PC-3 (cell line): ENCODE measurements at regions not wholly inside any gene's neighbourhood (a gene's known extent, or its start where the extent isn't known, plus 50 kb on each side); places are given as distances from the start of the nearest gene placed in this dataset.

Source experiments
- ATAC-seq: fragments of 200-7000 bp; cut with Tn5 transposase; 2 replicates; pipeline ENCODE4 v1.9.1; 2020; ENCODE audit warnings: mild to moderate bottlenecking, moderate library complexity
- BruUV-seq: library from RNA; stranded (reverse); fragments of 400-500 nt; replicated peaks from 2 replicates; lab custom pipeline; 2021; lab: Mats Ljungman, UMichigan
- CTCF ChIA-PET: fragments of 300-600 bp; sonication (Branson Sonifier 250); formaldehyde crosslinking; loops from one replicate; lab custom pipeline; 2022; ENCODE audit warnings: antibody characterized with exemption; lab: Charles Lee
- POLR2A ChIA-PET: fragments of 300-600 bp; sonication (Branson Sonifier 250); formaldehyde crosslinking; loops from one replicate; lab custom pipeline; 2022; ENCODE audit warnings: antibody characterized with exemption; ENCODE audit not compliant: unreplicated experiment; lab: Charles Lee
- DNase-seq: peaks from one replicate; pipeline ENCODE4 v3.0.0-alpha.2; 2015
- H2AFZ ChIP-seq: fragments of 300-600 bp; sonication (generic); 2 replicates; pipeline ENCODE4 v1.6.0; 2016; ENCODE audit warnings: antibody characterized with exemption, low read length
- H3F3A ChIP-seq: fragments of 300-600 bp; sonication (generic); one replicate; pipeline ENCODE4 v1.6.0; 2017; ENCODE audit warnings: antibody characterized with exemption, low read length, control low read depth, mild to moderate bottlenecking; ENCODE audit not compliant: unreplicated experiment
- H3K27ac ChIP-seq: fragments of 300-600 bp; sonication (generic); 2 replicates; pipeline ENCODE4 v1.5.1; 2016; ENCODE audit warnings: mild to moderate bottlenecking, low read length
- H3K27me3 ChIP-seq: fragments of 300-600 bp; sonication (generic); 2 replicates; pipeline ENCODE4 v1.6.1; 2016; ENCODE audit warnings: low read length, mixed read lengths
- H3K36me3 ChIP-seq: fragments of 300-600 bp; sonication (generic); 2 replicates; pipeline ENCODE4 v1.6.1; 2016; ENCODE audit warnings: low read depth, mixed run types, low read length, mixed read lengths
- H3K4me1 ChIP-seq: fragments of 300-600 bp; sonication (generic); 2 replicates; pipeline ENCODE4 v1.5.1; 2016; ENCODE audit warnings: low read length; ENCODE audit not compliant: insufficient read depth
- H3K4me2 ChIP-seq: fragments of 300-600 bp; sonication (generic); 2 replicates; pipeline ENCODE4 v1.6.0; 2016; ENCODE audit warnings: low read length
- H3K4me3 ChIP-seq: fragments of 300-600 bp; sonication (generic); 2 replicates; pipeline ENCODE4 v1.5.1; 2016; ENCODE audit warnings: mild to moderate bottlenecking, low read length, mixed read lengths
- H3K79me2 ChIP-seq: fragments of 300-600 bp; sonication (generic); 2 replicates; pipeline ENCODE4 v1.6.1; 2017; ENCODE audit warnings: low read length, mixed read lengths
- H3K9ac ChIP-seq: fragments of 300-600 bp; sonication (generic); 2 replicates; pipeline ENCODE4 v1.6.0; 2016; ENCODE audit warnings: mild to moderate bottlenecking, low read length
- H3K9me2 ChIP-seq: fragments of 300-600 bp; sonication (generic); replicated peaks from 2 replicates; pipeline ENCODE4 v1.6.1; 2016; ENCODE audit warnings: mixed run types, low read length, mixed read lengths
- H3K9me3 ChIP-seq: fragments of 300-600 bp; sonication (generic); 2 replicates; pipeline ENCODE4 v1.6.1; 2016; ENCODE audit warnings: low read length, mixed read lengths
- H4K20me1 ChIP-seq: fragments of 300-600 bp; sonication (generic); 2 replicates; pipeline ENCODE4 v1.6.1; 2016; ENCODE audit warnings: low read length, mixed read lengths
- CTCF ChIP-seq: fragments of 300-600 bp; sonication (generic); conservative IDR thresholded peaks from 2 replicates; pipeline ENCODE4 v1.5.1; 2017; ENCODE audit warnings: antibody characterized with exemption, low read depth, mild to moderate bottlenecking, low read length
- EZH2 ChIP-seq: fragments of 300-600 bp; sonication (generic); IDR thresholded peaks from one replicate; pipeline ENCODE4 v1.6.1; 2017; ENCODE audit warnings: antibody characterized with exemption, mild to moderate bottlenecking, low read length; ENCODE audit not compliant: unreplicated experiment
- EZH2phosphoT487 ChIP-seq: fragments of 300-600 bp; sonication (generic); IDR thresholded peaks from 2 replicates; pipeline ENCODE4 v1.6.1; 2018; ENCODE audit warnings: mild to moderate bottlenecking, antibody characterized with exemption, low read length, borderline replicate concordance
- intact Hi-C: fragments of 100-400 bp; cut with micrococcal nuclease; formaldehyde crosslinking; loops from 2 replicates; pipeline ENCODE4 v1.9.0; 2023

- no peak overlapping the region for H3K4me3 ChIP-seq
- no peaks in the 10 kb centered on the region for H4K20me1 ChIP-seq
- no peaks in the 10 kb centered on the region for H3K9me2 ChIP-seq
- BruUV-seq: no TSS peak
- no peaks in the 10 kb centered on the region for H3F3A ChIP-seq
- H3K9me3 ChIP-seq: no peaks in the 10 kb centered on the region
- TF ChIP-seq CTCF: no peak
- TF ChIP-seq EZH2: no peak
- TF ChIP-seq EZH2phosphoT487: no peak
- H3K9ac ChIP-seq: no peak overlapping the region
- no peak overlapping the region for H2AFZ ChIP-seq
- DNase-seq (no peak), ATAC-seq (no peak)
- H3K79me2 ChIP-seq: no peaks in the 10 kb centered on the region
- H3K36me3 ChIP-seq: no peaks in the 10 kb centered on the region
- no peaks in the 10 kb centered on the region for H3K4me1 ChIP-seq
- ChIA-PET CTCF (no interaction called here), POLR2A (no interaction called here)
- intact Hi-C loops: no loop called here
- H3K4me2 ChIP-seq: no peak overlapping the region
- H3K27ac ChIP-seq: no peak overlapping the region
- H3K27me3 ChIP-seq: peaks cover 14% of the 10 kb centered on the region; the same call in 1 of the 2 replicates
Observed at GRCh38 chr22:22352371-22352999, 107.9 kb downstream of the VPREB1 start.

DNA sequence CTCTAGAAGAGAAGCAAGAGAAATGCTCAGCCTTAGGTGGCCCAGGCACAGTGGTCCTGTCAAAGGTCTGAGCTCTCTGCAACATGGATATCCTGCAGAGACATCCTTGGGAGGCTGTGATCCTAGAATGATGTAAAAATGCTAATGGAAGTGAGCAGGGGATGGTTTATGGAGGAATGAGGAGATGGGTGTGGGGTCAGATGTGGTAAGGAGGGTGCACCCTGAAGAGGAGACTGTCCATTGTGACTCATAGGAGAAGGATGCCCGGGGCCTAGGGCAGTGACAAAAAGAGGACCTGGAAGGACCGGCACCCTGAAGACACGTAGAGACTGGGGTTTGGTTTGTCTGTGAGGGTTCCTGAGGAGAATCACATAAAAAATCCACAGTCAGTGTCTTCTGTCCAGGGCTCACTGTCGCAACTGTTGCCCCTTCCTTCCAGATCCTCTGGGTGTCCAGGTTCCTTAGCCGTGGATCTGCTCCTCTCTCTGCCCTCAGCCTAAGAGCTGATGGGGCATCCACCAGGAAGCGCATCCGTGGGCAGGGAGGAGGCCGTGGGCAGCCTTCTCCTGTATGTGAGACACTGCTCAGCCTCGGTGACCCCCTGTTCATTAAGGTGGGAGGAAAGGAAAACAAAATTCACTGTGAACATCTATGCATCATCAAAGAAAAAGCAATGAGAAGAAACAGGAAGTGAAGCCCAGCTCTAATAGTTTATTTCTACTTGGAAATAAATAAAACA, 110.7 kb downstream of the VPREB1 start:
- Histone ChIP-seq H3K9me3 (no peaks in the 10 kb centered on the region), H3K36me3 (no peaks in the 10 kb centered on the region), H3K9ac (no peak overlapping the region), H3K9me2 (no peaks in the 10 kb centered on the region), H3K4me3 (no peak overlapping the region), H3K4me1 (no peaks in the 10 kb centered on the region), H3F3A (no peaks in the 10 kb centered on the region), H3K4me2 (no peak overlapping the region), H2AFZ (no peak overlapping the region), H4K20me1 (no peaks in the 10 kb centered on the region), H3K79me2 (no peaks in the 10 kb centered on the region), H3K27me3 (peaks cover 14% of the 10 kb centered on the region; the same call in 1 of the 2 replicates), H3K27ac (no peak overlapping the region)
- ChIA-PET CTCF (no interaction called here), POLR2A (no interaction called here)
- BruUV-seq: no TSS peak
- intact Hi-C loops: loop anchor here (5.0 kb wide), 1 partner anchor 57 kb away; no protein-coding TSS in a partner anchor
- no peak for DNase-seq
- no peak for TF ChIP-seq EZH2
- no peak for TF ChIP-seq CTCF
- TF ChIP-seq EZH2phosphoT487: no peak
- ATAC-seq: no peak
